ENCODE measurements at regions not wholly inside any gene's neighbourhood (a gene's known extent, or its start where the extent isn't known, plus 50 kb on each side); places are given as distances from the start of the nearest gene placed in this dataset.

DNA sequence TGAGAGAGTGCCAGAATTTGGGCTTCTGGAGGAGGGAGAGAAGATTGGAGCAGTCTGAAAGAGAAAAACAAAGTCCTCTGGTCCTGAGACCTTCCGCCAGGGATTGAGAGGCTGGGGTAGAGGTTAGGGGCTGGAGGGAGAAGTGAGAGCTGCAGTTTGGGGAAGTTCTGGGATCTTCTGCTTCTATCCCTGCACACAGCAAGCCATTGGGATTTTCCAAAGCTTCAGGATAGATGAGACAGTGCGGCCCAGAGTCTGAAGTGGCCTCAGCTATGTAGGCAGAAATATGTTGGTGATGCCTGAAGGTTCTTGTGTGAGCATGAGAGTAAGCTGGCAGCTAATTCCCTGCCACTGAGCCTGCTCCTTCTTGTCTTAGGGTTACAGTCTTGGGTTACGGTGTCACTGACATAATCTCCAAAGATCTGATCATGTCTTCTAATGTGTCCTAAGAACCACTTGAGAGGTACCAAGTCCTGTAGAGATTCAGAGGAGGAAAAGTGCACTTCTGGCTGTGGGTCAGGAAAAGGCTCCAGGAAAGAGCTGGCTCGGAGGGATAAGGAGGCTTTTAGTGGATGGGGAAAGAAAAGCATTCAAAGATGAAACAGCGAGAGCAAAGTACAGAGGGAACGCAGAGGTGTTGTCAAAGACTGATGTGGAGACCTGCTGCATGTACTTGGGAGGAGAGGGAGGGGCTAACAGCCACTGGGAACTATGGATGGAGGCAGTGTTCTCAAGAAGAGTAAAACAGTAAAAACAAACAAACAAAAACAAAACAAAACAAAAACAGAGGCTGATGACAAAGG, 131.1 kb upstream of the MYLIP start:
- DNase-seq = no peak
- H3K79me2 ChIP-seq (ENCODE audit: control insufficient read depth, insufficient read depth, low read length, poor library complexity) = no peaks in the 10 kb centered on the region
- no CpG with 5 or more reads among the region's 6 CpGs for WGBS (ENCODE audit: extremely low coverage, insufficient coverage, insufficient read length)

DNA sequence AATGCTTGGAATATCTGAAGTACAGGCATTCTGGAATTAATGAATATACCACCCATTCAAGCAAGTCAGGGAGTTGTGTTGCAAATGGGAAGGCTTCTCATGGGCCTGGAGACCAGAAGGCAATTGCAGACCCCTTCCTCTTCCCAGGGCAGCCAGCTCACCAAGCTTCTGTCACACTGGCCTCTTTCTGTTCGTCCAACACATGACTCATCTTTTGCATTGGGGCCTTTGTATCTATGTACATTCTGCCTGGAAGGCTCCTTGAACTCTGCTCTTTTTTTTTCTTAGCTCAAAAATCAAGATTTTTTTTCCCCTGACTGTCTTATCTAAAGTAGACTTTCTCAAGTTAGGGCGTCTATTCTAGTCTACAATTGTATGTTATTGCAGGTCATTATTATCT, 132.9 kb upstream of the MYLIP start:
- Histone ChIP-seq H3K4ac (ENCODE audit: low read depth, low read length) (no peak overlapping the region), H2AK5ac (ENCODE audit: low read length) (no peak overlapping the region), H3K23ac (ENCODE audit: low read length) (no peak overlapping the region), H3K79me1 (ENCODE audit: low read length) (no peaks in the 10 kb centered on the region), H2BK12ac (ENCODE audit: low read length) (no peak overlapping the region), H3K4me1 (ENCODE audit: control insufficient read depth in 1 of 2, insufficient read depth in 2 of 2, low read length in 2 of 2) (no peaks in the 10 kb centered on the region), H4K12ac (ENCODE audit: low read depth, low read length) (no peak overlapping the region), H3K9ac (ENCODE audit: low read length) (no peak overlapping the region), H3K4me3 (ENCODE audit: low read depth, low read length) (no peak overlapping the region), H3K36me3 (ENCODE audit: control insufficient read depth in 1 of 2, insufficient read depth in 2 of 2, low read length in 2 of 2) (no peaks in the 10 kb centered on the region), H2BK120ac (ENCODE audit: insufficient read depth, low read length, poor library complexity) (no peak overlapping the region), H3K14ac (ENCODE audit: low read length) (no peak overlapping the region), H2BK5ac (ENCODE audit: low read depth, low read length, poor library complexity) (no peak overlapping the region), H3K4me2 (ENCODE audit: low read length) (no peak overlapping the region), H3K79me2 (ENCODE audit: control insufficient read depth, insufficient read depth, low read length, poor library complexity) (no peaks in the 10 kb centered on the region), H4K91ac (ENCODE audit: low read depth, low read length) (no peak overlapping the region), H3K27ac (ENCODE audit: low read depth, low read length) (no peak overlapping the region), H3K9me3 (ENCODE audit: insufficient read depth, low read depth, low read length) (no peaks in the 10 kb centered on the region), H2AFZ (ENCODE audit: insufficient read depth, low read length, poor library complexity) (no peak overlapping the region), H3K27me3 (ENCODE audit: insufficient read depth, low read length) (no peaks in the 10 kb centered on the region), H3K18ac (ENCODE audit: low read length) (no peak overlapping the region), H4K8ac (ENCODE audit: low read depth, low read length) (no peak overlapping the region)
- DNase-seq = no peak
- no CpG with 5 or more reads among the region's 2 CpGs for WGBS (ENCODE audit: extremely low coverage, insufficient coverage, insufficient read length)

More for the DNA sequence above, 131.1 kb upstream of the MYLIP start:
- Histone ChIP-seq H3K79me1 (ENCODE audit: low read length) (no peaks in the 10 kb centered on the region), H2BK5ac (ENCODE audit: low read depth, low read length, poor library complexity) (no peak overlapping the region), H3K4ac (ENCODE audit: low read depth, low read length) (no peak overlapping the region), H3K36me3 (ENCODE audit: control insufficient read depth in 1 of 2, insufficient read depth in 2 of 2, low read length in 2 of 2) (no peaks in the 10 kb centered on the region), H4K91ac (ENCODE audit: low read depth, low read length) (no peak overlapping the region), H3K23ac (ENCODE audit: low read length) (no peak overlapping the region), H2AK5ac (ENCODE audit: low read length) (no peak overlapping the region), H3K27me3 (ENCODE audit: insufficient read depth, low read length) (no peaks in the 10 kb centered on the region), H3K4me3 (ENCODE audit: low read depth, low read length) (no peak overlapping the region), H3K18ac (ENCODE audit: low read length) (no peak overlapping the region), H3K14ac (ENCODE audit: low read length) (no peak overlapping the region), H4K12ac (ENCODE audit: low read depth, low read length) (no peak overlapping the region), H3K4me1 (ENCODE audit: control insufficient read depth in 1 of 2, insufficient read depth in 2 of 2, low read length in 2 of 2) (no peaks in the 10 kb centered on the region), H3K4me2 (ENCODE audit: low read length) (no peak overlapping the region), H4K8ac (ENCODE audit: low read depth, low read length) (no peak overlapping the region), H3K9me3 (ENCODE audit: insufficient read depth, low read depth, low read length) (no peaks in the 10 kb centered on the region), H2BK120ac (ENCODE audit: insufficient read depth, low read length, poor library complexity) (no peak overlapping the region), H2BK12ac (ENCODE audit: low read length) (no peak overlapping the region), H2AFZ (ENCODE audit: insufficient read depth, low read length, poor library complexity) (no peak overlapping the region), H3K27ac (ENCODE audit: low read depth, low read length) (no peak overlapping the region), H3K9ac (ENCODE audit: low read length) (no peak overlapping the region)

DNA sequence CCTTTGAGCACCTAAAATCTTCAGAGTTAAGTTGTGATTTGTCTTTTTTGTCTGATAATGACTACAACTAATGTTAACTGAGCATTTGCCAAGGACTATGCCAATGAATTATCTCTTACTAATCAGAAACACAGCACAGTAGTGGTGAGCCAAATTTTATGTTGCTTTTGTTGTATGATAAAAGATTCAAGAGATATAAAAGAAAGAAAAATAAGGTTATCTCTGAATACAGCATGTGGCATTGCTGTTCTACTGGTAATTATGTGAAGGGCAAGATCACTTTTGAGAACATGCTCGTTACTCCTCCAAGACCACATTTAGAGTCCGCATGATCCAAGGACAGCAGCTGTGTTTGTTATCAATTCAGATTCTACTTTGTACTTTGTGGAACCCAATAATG, 133.4 kb upstream of the MYLIP start:
- no CpG with 5 or more reads among the region's 2 CpGs for WGBS (ENCODE audit: extremely low coverage, insufficient coverage, insufficient read length)

DNA sequence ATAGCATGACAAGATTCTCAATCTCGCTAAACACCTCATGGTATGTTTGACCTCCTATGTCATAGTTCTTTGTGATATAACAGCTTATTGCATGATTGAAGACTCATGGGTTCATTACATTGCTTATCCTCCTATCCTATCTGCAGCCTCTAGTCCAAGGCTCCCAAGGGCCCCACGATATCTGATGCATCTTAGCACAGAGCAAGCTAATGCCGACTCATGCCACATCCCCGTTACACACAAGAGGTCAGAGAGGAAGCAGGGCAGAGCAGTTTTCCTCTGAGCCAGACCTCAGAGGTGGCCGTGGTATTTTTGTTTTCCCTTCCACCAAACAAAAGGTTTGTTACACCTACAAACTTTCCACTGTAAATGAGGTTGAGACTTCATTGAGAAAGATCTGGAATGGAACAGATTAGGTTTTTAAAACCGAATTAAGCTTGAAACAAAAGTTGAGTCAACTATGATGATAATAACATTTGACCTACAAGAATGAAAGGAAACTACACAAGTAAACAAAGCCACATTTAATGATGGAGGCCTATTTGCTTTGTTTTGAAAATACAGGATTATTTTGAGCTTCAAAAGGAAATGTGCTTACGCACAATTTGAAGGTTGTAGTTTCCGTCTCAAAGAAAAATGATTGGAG, 133.9 kb upstream of the MYLIP start:
- no peak overlapping the region for H2BK120ac ChIP-seq (ENCODE audit: insufficient read depth, low read length, poor library complexity)
- H2AK5ac ChIP-seq (ENCODE audit: low read length) = no peak overlapping the region
- H3K36me3 ChIP-seq (ENCODE audit: control insufficient read depth in 1 of 2, insufficient read depth in 2 of 2, low read length in 2 of 2) = no peaks in the 10 kb centered on the region
- no CpG with 5 or more reads among the region's 8 CpGs for WGBS (ENCODE audit: extremely low coverage, insufficient coverage, insufficient read length)
- H3K79me1 ChIP-seq (ENCODE audit: low read length) = no peaks in the 10 kb centered on the region
- no peak overlapping the region for H4K8ac ChIP-seq (ENCODE audit: low read depth, low read length)
- H2BK12ac ChIP-seq (ENCODE audit: low read length) = no peak overlapping the region
- no peaks in the 10 kb centered on the region for H3K9me3 ChIP-seq (ENCODE audit: insufficient read depth, low read depth, low read length)
- no peak overlapping the region for H3K14ac ChIP-seq (ENCODE audit: low read length)
- H2BK5ac ChIP-seq (ENCODE audit: low read depth, low read length, poor library complexity) = no peak overlapping the region
- H3K23ac ChIP-seq (ENCODE audit: low read length) = no peak overlapping the region
- H3K4me3 ChIP-seq (ENCODE audit: low read depth, low read length) = no peak overlapping the region
- no peak overlapping the region for H3K4me2 ChIP-seq (ENCODE audit: low read length)
- H3K9ac ChIP-seq (ENCODE audit: low read length) = no peak overlapping the region
- no peak overlapping the region for H3K4ac ChIP-seq (ENCODE audit: low read depth, low read length)
- DNase-seq = peak; percentile 62 to 80
- H3K18ac ChIP-seq (ENCODE audit: low read length) = no peak overlapping the region
- no peaks in the 10 kb centered on the region for H3K4me1 ChIP-seq (ENCODE audit: control insufficient read depth in 1 of 2, insufficient read depth in 2 of 2, low read length in 2 of 2)
- no peak overlapping the region for H2AFZ ChIP-seq (ENCODE audit: insufficient read depth, low read length, poor library complexity)
- no peak overlapping the region for H4K12ac ChIP-seq (ENCODE audit: low read depth, low read length)
- no peak overlapping the region for H3K27ac ChIP-seq (ENCODE audit: low read depth, low read length)
- no peaks in the 10 kb centered on the region for H3K27me3 ChIP-seq (ENCODE audit: insufficient read depth, low read length)
- H4K91ac ChIP-seq (ENCODE audit: low read depth, low read length) = no peak overlapping the region
- H3K79me2 ChIP-seq (ENCODE audit: control insufficient read depth, insufficient read depth, low read length, poor library complexity) = no peaks in the 10 kb centered on the region

More for the DNA sequence above, 133.4 kb upstream of the MYLIP start:
- H4K8ac ChIP-seq (ENCODE audit: low read depth, low read length) = no peak overlapping the region
- no peaks in the 10 kb centered on the region for H3K36me3 ChIP-seq (ENCODE audit: control insufficient read depth in 1 of 2, insufficient read depth in 2 of 2, low read length in 2 of 2)
- H2BK120ac ChIP-seq (ENCODE audit: insufficient read depth, low read length, poor library complexity) = no peak overlapping the region
- no peak overlapping the region for H3K4me2 ChIP-seq (ENCODE audit: low read length)
- H3K14ac ChIP-seq (ENCODE audit: low read length) = no peak overlapping the region
- no peak overlapping the region for H3K4ac ChIP-seq (ENCODE audit: low read depth, low read length)
- no peaks in the 10 kb centered on the region for H3K4me1 ChIP-seq (ENCODE audit: control insufficient read depth in 1 of 2, insufficient read depth in 2 of 2, low read length in 2 of 2)
- no peak overlapping the region for H4K12ac ChIP-seq (ENCODE audit: low read depth, low read length)
- no peak overlapping the region for H2AK5ac ChIP-seq (ENCODE audit: low read length)
- no peak overlapping the region for H2AFZ ChIP-seq (ENCODE audit: insufficient read depth, low read length, poor library complexity)
- H3K79me2 ChIP-seq (ENCODE audit: control insufficient read depth, insufficient read depth, low read length, poor library complexity) = no peaks in the 10 kb centered on the region
- no peaks in the 10 kb centered on the region for H3K79me1 ChIP-seq (ENCODE audit: low read length)
- no peak overlapping the region for H3K27ac ChIP-seq (ENCODE audit: low read depth, low read length)
- H2BK12ac ChIP-seq (ENCODE audit: low read length) = no peak overlapping the region
- DNase-seq = no peak
- H3K27me3 ChIP-seq (ENCODE audit: insufficient read depth, low read length) = no peaks in the 10 kb centered on the region
- H3K9ac ChIP-seq (ENCODE audit: low read length) = no peak overlapping the region
- no peak overlapping the region for H2BK5ac ChIP-seq (ENCODE audit: low read depth, low read length, poor library complexity)
- H4K91ac ChIP-seq (ENCODE audit: low read depth, low read length) = no peak overlapping the region
- no peaks in the 10 kb centered on the region for H3K9me3 ChIP-seq (ENCODE audit: insufficient read depth, low read depth, low read length)
- no peak overlapping the region for H3K18ac ChIP-seq (ENCODE audit: low read length)
- H3K23ac ChIP-seq (ENCODE audit: low read length) = no peak overlapping the region
- H3K4me3 ChIP-seq (ENCODE audit: low read depth, low read length) = no peak overlapping the region
